Mesendoderm (in vitro differentiated cells): ENCODE measurements at regions not wholly inside any gene's neighbourhood (a gene's known extent, or its start where the extent isn't known, plus 50 kb on each side); places are given as distances from the start of the nearest gene placed in this dataset.

Experiments used
- DNase-seq: peaks from one replicate; pipeline ENCODE4 v3.0.0; 2013
- H2AK5ac ChIP-seq: 2 replicates; pipeline ENCODE4 v1.6.1; 2013; ENCODE audit warnings: low read length, inconsistent platforms
- H2BK120ac ChIP-seq: 2 replicates; pipeline ENCODE4 v1.6.1; 2013; ENCODE audit warnings: low read depth, mild to moderate bottlenecking, low read length, moderate library complexity, mixed read lengths
- H2BK15ac ChIP-seq: replicated peaks from 2 replicates; pipeline ENCODE4 v1.6.1; 2013; ENCODE audit warnings: low read depth, mild to moderate bottlenecking, moderate library complexity
- H2BK5ac ChIP-seq: 2 replicates; pipeline ENCODE4 v1.6.1; 2013; ENCODE audit warnings: low read length, inconsistent platforms
- H3K18ac ChIP-seq: 2 replicates; pipeline ENCODE4 v1.6.1; 2013; ENCODE audit warnings: mild to moderate bottlenecking, low read length, mixed read lengths
- H3K23ac ChIP-seq: one replicate; pipeline ENCODE4 v1.6.1; 2013; ENCODE audit warnings: low read length
- H3K27ac ChIP-seq: 2 replicates; pipeline ENCODE4 v1.5.1; 2013; ENCODE audit warnings: low read depth, mild to moderate bottlenecking, inconsistent platforms, low read length, moderate library complexity
- H3K27me3 ChIP-seq: 2 replicates; pipeline ENCODE4 v1.6.1; 2013; ENCODE audit warnings: low read length, control low read depth, mild to moderate bottlenecking, inconsistent platforms; ENCODE audit not compliant: insufficient read depth, poor library complexity
- H3K36me3 ChIP-seq: 2 replicates; pipeline ENCODE4 v1.6.1; 2013; ENCODE audit warnings: low read length, inconsistent platforms; ENCODE audit not compliant: control insufficient read depth, insufficient read depth
- H3K4ac ChIP-seq: one replicate; pipeline ENCODE4 v1.6.1; 2013; ENCODE audit warnings: low read depth, mild to moderate bottlenecking, low read length, moderate library complexity
- H3K4me1 ChIP-seq: 2 replicates; pipeline ENCODE4 v1.6.1; 2013; ENCODE audit warnings: low read depth, low read length, inconsistent platforms; ENCODE audit not compliant: control insufficient read depth
- H3K4me2 ChIP-seq: 2 replicates; pipeline ENCODE4 v1.6.1; 2013; ENCODE audit warnings: low read length
- H3K4me3 ChIP-seq: 2 replicates; pipeline ENCODE4 v1.5.1; 2013; ENCODE audit warnings: mild to moderate bottlenecking, low read length
- H3K56ac ChIP-seq: one replicate; pipeline ENCODE4 v1.6.1; 2013; ENCODE audit warnings: low read length
- H3K79me1 ChIP-seq: 2 replicates; pipeline ENCODE4 v1.6.1; 2013; ENCODE audit warnings: low read length, inconsistent platforms
- H3K79me2 ChIP-seq: 2 replicates; pipeline ENCODE4 v1.6.1; 2013; ENCODE audit warnings: mild to moderate bottlenecking, low read length; ENCODE audit not compliant: control insufficient read depth, insufficient read depth
- H3K9ac ChIP-seq: 2 replicates; pipeline ENCODE4 v1.6.1; 2013; ENCODE audit warnings: low read length, inconsistent platforms
- H4K5ac ChIP-seq: one replicate; pipeline ENCODE4 v1.6.1; 2013; ENCODE audit warnings: low read length
- H4K8ac ChIP-seq: one replicate; pipeline ENCODE4 v1.6.1; 2013; ENCODE audit warnings: low read depth, mild to moderate bottlenecking, control low read depth, low read length, moderate library complexity
- WGBS: extraction: QIAGEN DNeasy Blood & Tissue Kit; methylation state at CpG from one replicate; pipeline ENCODE4 v1.1.7; 2013; ENCODE audit warnings: low lambda C conversion rate, missing lambda C conversion rate; ENCODE audit not compliant: insufficient coverage; ENCODE audit errors: extremely low coverage; 5-methylcytosine and 5-hydroxymethylcytosine counted together

DNA sequence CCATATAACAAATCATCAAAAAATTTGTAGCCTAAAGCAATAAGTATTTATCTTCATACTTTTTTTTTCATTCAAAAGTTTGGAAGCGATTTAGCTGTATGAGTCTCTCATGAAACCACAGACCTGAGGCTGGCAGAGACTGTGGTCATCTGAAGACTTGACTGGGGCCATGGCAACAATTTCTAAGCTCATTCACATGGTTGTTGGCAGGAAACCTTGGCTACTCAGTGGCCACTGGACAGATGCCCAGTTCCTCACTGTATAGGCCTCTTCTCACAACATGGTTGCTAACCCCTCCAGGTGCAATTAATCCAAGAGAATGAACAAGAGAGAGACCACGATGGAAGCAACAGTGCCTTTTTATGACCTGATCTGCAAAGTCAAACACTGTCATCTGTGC is 235.9 kb downstream of the BTBD3 start:
- H3K4me1 ChIP-seq = no peaks in the 10 kb centered on the region
- H3K27ac ChIP-seq = no peak overlapping the region
- no peak overlapping the region for H4K8ac ChIP-seq
- no peak overlapping the region for H2BK5ac ChIP-seq
- H3K27me3 ChIP-seq = no peaks in the 10 kb centered on the region
- H3K79me1 ChIP-seq = no peaks in the 10 kb centered on the region
- H3K18ac ChIP-seq = no peak overlapping the region
- no peak overlapping the region for H2AK5ac ChIP-seq
- H3K79me2 ChIP-seq = no peaks in the 10 kb centered on the region
- no CpG with 5 or more reads among the region's 2 CpGs for WGBS
- no peak overlapping the region for H2BK15ac ChIP-seq
- H3K36me3 ChIP-seq = no peaks in the 10 kb centered on the region
- no peak overlapping the region for H3K4me3 ChIP-seq
- H3K56ac ChIP-seq = no peak overlapping the region
- no peak overlapping the region for H3K23ac ChIP-seq
- H3K9ac ChIP-seq = no peak overlapping the region
- H2BK120ac ChIP-seq = no peak overlapping the region
- no peak overlapping the region for H3K4ac ChIP-seq
- H3K4me2 ChIP-seq = no peak overlapping the region
- no peak overlapping the region for H4K5ac ChIP-seq
- DNase-seq = no peak

DNA sequence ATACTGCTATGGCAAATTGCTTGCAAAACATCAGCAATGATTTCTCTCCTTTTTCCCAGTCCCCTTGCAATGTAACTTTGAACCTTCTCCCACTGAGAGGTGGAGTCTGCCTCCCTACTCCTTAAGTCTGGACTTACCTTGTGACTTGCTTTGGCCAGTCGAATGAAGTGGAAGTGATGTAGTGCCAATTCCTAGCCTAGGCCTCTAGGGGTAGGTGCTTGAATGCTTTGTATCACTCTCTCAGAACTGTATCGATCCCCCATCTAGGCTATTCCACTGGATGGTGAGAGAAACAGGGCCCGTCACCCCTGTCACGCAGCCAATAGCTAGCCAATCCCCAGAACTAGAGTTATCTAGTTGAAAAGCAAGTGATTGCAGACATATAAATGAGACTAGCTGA is 238.6 kb downstream of the BTBD3 start:
- no peaks in the 10 kb centered on the region for H3K4me1 ChIP-seq
- no peaks in the 10 kb centered on the region for H3K27me3 ChIP-seq
- no peak overlapping the region for H2BK5ac ChIP-seq
- no CpG with 5 or more reads among the region's 4 CpGs for WGBS
- H3K56ac ChIP-seq = no peak overlapping the region
- H3K4me3 ChIP-seq = no peak overlapping the region
- no peak overlapping the region for H3K9ac ChIP-seq
- peak; percentile 28 for DNase-seq
- no peak overlapping the region for H3K4me2 ChIP-seq
- no peak overlapping the region for H2AK5ac ChIP-seq
- no peaks in the 10 kb centered on the region for H3K36me3 ChIP-seq
- H2BK15ac ChIP-seq = no peak overlapping the region
- H3K79me2 ChIP-seq = no peaks in the 10 kb centered on the region
- H3K18ac ChIP-seq = no peak overlapping the region
- H2BK120ac ChIP-seq = no peak overlapping the region
- no peak overlapping the region for H4K5ac ChIP-seq
- H3K23ac ChIP-seq = no peak overlapping the region
- H4K8ac ChIP-seq = no peak overlapping the region
- H3K79me1 ChIP-seq = no peaks in the 10 kb centered on the region
- H3K4ac ChIP-seq = no peak overlapping the region
- no peak overlapping the region for H3K27ac ChIP-seq

DNA sequence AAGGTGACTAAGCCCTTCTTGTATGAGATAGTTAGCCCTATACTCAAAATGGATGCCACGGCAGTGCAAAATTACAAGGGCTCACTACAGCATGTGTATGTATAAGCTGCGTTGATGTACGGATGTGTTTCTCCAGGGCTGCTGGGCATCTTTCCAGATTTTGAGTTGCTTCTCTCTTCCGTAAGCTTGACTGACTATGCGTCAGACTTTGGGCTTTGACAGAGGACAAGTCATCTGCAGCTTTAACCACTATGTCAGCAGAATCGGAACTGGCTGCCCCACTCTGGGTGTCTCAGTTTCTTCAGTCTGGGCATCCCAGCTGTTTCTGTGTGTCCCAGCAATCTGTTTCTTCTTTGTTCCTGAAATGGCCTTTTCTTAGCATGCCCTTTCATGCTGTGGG is 241.6 kb downstream of the BTBD3 start:
- Histone ChIP-seq H3K4me2 (no peak overlapping the region), H3K4ac (no peak overlapping the region), H3K4me1 (no peaks in the 10 kb centered on the region), H3K27ac (no peak overlapping the region), H3K27me3 (no peaks in the 10 kb centered on the region), H3K56ac (no peak overlapping the region), H3K4me3 (no peak overlapping the region), H3K36me3 (no peaks in the 10 kb centered on the region), H3K18ac (no peak overlapping the region), H3K9ac (no peak overlapping the region), H2BK15ac (no peak overlapping the region), H3K79me1 (no peaks in the 10 kb centered on the region), H2AK5ac (no peak overlapping the region), H3K79me2 (no peaks in the 10 kb centered on the region), H2BK120ac (no peak overlapping the region), H2BK5ac (no peak overlapping the region), H3K23ac (no peak overlapping the region), H4K8ac (no peak overlapping the region), H4K5ac (no peak overlapping the region)
- DNase-seq = no peak
- WGBS = no CpG with 5 or more reads among the region's 6 CpGs

DNA sequence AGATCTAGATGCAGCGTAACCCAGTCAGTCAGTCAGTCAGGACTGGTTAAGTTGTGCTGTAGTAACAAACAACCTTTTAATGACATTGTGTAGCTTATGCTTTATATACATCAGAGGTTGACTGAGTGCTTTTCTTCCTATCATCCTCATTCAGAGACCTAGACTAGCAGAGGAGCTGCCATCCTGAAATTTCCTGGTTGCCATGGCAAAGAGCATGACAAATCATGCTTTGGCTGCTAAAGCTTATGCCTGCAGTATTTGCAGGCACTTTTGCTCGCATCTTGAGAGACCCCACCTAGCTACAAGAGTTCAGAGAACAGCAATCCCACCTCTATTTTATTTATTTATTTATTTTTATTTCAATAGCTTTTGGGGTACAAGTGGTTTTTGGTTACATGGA is 244.0 kb downstream of the BTBD3 start:
- no peak overlapping the region for H3K23ac ChIP-seq
- no peak overlapping the region for H3K56ac ChIP-seq
- H3K36me3 ChIP-seq = no peaks in the 10 kb centered on the region
- H4K5ac ChIP-seq = no peak overlapping the region
- H3K27me3 ChIP-seq = no peaks in the 10 kb centered on the region
- H3K4ac ChIP-seq = no peak overlapping the region
- no peaks in the 10 kb centered on the region for H3K79me1 ChIP-seq
- H3K18ac ChIP-seq = no peak overlapping the region
- no peak overlapping the region for H2AK5ac ChIP-seq
- no peak overlapping the region for H2BK5ac ChIP-seq
- no peak overlapping the region for H2BK120ac ChIP-seq
- no peak overlapping the region for H3K4me3 ChIP-seq
- no peak overlapping the region for H3K27ac ChIP-seq
- no peak overlapping the region for H2BK15ac ChIP-seq
- peak; percentile 16 for DNase-seq
- no peaks in the 10 kb centered on the region for H3K4me1 ChIP-seq
- no peak overlapping the region for H3K9ac ChIP-seq
- no peak overlapping the region for H4K8ac ChIP-seq
- WGBS = no CpG with 5 or more reads among the region's 2 CpGs
- no peaks in the 10 kb centered on the region for H3K79me2 ChIP-seq
- no peak overlapping the region for H3K4me2 ChIP-seq

DNA sequence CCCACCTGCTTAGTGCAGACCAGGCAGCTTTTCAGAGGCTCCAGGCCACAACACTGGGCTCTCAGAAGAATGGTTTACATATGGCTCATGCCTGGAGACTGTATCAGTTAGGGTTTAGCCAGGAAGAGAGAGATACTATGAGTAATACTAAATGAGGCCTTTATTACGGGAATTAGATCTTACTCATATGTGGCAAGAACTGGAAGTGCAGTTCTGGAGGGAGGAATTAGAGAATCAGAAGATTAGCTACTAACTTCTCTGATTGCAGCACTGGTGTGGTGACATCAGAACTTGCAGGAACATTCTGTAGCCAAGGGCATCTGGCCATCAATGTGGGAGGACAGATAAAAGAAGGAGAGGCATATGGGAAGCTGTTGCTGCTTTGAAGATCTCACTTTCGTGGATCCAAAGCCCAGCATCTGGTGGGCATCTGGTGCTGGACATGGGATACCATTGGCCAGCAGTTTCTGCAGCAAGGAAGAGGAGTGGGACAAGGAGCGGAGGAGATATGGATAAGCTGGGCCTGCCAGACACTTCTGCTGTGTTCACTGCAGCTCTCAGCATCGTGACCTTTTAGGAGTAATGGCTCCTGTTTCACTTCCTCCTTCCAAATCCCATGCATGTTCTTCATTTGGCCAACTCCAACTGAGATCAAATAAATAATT is 248.5 kb downstream of the BTBD3 start:
- H3K4me1 ChIP-seq = no peaks in the 10 kb centered on the region
- H3K79me2 ChIP-seq = no peaks in the 10 kb centered on the region
- H3K27me3 ChIP-seq = no peaks in the 10 kb centered on the region
- no peak overlapping the region for H3K4me3 ChIP-seq
- no peak overlapping the region for H3K4ac ChIP-seq
- no peak overlapping the region for H3K27ac ChIP-seq
- WGBS = no CpG with 5 or more reads among the region's 4 CpGs
- no peak overlapping the region for H4K8ac ChIP-seq
- no peak overlapping the region for H3K9ac ChIP-seq
- no peaks in the 10 kb centered on the region for H3K36me3 ChIP-seq
- H3K18ac ChIP-seq = no peak overlapping the region
- H3K4me2 ChIP-seq = no peak overlapping the region
- H2BK5ac ChIP-seq = no peak overlapping the region
- H4K5ac ChIP-seq = no peak overlapping the region
- H3K56ac ChIP-seq = no peak overlapping the region
- no peak overlapping the region for H2BK15ac ChIP-seq
- DNase-seq = no peak
- no peak overlapping the region for H2AK5ac ChIP-seq
- H3K79me1 ChIP-seq = no peaks in the 10 kb centered on the region
- no peak overlapping the region for H3K23ac ChIP-seq
- no peak overlapping the region for H2BK120ac ChIP-seq

DNA sequence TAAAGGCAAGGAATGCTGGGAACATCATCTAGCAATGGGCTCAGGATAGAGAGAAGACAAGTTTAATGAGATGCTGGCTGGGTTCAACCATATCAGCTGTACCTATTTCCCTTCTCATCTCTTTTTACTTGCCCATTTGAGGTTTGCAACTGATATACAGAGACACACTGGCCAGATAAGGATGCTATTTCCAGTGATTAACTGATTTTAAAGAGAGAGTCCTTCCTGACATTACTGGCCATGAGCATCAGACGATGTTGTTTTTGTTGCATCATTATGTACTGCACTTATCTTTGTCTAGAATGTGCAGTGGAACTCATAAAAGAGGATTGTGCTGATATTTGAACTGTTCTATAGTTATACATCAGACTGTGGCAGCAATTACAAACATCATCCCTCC is 252.7 kb downstream of the BTBD3 start:
- DNase-seq = no peak

More for the DNA sequence above, 252.7 kb downstream of the BTBD3 start:
- no peaks in the 10 kb centered on the region for H3K4me1 ChIP-seq
- no peaks in the 10 kb centered on the region for H3K79me1 ChIP-seq
- H3K79me2 ChIP-seq = no peaks in the 10 kb centered on the region
- H4K5ac ChIP-seq = no peak overlapping the region
- H3K4me2 ChIP-seq = no peak overlapping the region
- no CpG with 5 or more reads among the region's 1 CpG for WGBS
- H3K4me3 ChIP-seq = no peak overlapping the region
- H3K4ac ChIP-seq = no peak overlapping the region
- H3K9ac ChIP-seq = no peak overlapping the region
- H3K23ac ChIP-seq = no peak overlapping the region
- no peak overlapping the region for H3K27ac ChIP-seq
- H3K36me3 ChIP-seq = no peaks in the 10 kb centered on the region
- H3K18ac ChIP-seq = no peak overlapping the region
- H4K8ac ChIP-seq = no peak overlapping the region
- no peak overlapping the region for H2BK120ac ChIP-seq
- no peak overlapping the region for H2AK5ac ChIP-seq
- H3K27me3 ChIP-seq = no peaks in the 10 kb centered on the region
- no peak overlapping the region for H2BK5ac ChIP-seq
- H3K56ac ChIP-seq = no peak overlapping the region
- no peak overlapping the region for H2BK15ac ChIP-seq
